NCI-H146 treated with DMSO at 0.1 percent for 48 hours (cell line): ENCODE measurements at regions not wholly inside any gene's neighbourhood (a gene's known extent, or its start where the extent isn't known, plus 50 kb on each side); places are given as distances from the start of the nearest gene placed in this dataset.

Experiments
- DNase-seq: peaks from one replicate; lab custom pipeline; 2025; ENCODE audit not compliant: unreplicated experiment; lab: John Stamatoyannopoulos, UW

GRCh38 chr9:108565651-108566378, 290.0 kb downstream of the ACTL7B start:
- DNase-seq, result peak; percentile 58

GRCh38 chr9:108562176-108562575, 293.6 kb downstream of the ACTL7B start:
- no peak for DNase-seq

- no peak for DNase-seq
Measured at GRCh38 chr9:108559432-108559831, 296.4 kb downstream of the ACTL7B start.

- no peak for DNase-seq
Measured at GRCh38 chr9:108554831-108555230, 301.0 kb downstream of the ACTL7B start.

GRCh38 chr9:108553111-108553635, 302.6 kb downstream of the ACTL7B start:
- DNase-seq, result peak; percentile 19

- no peak for DNase-seq
Measured at GRCh38 chr9:108552459-108553040, 303.2 kb downstream of the ACTL7B start.

GRCh38 chr9:108551030-108551841, 304.6 kb downstream of the ACTL7B start:
- no peak for DNase-seq

GRCh38 chr9:108550106-108550505, 305.7 kb downstream of the ACTL7B start:
- DNase-seq, result no peak

- DNase-seq, result no peak
Measured at GRCh38 chr9:108549184-108549583, 306.6 kb downstream of the ACTL7B start.

- DNase-seq, result no peak
Measured at GRCh38 chr9:108547411-108548135, 308.2 kb downstream of the ACTL7B start.

GRCh38 chr9:108546215-108546614, 309.6 kb downstream of the ACTL7B start:
- DNase-seq, result no peak

- DNase-seq, result no peak
Measured at GRCh38 chr9:108545436-108545835, 310.4 kb downstream of the ACTL7B start.

GRCh38 chr9:108544866-108545265, 310.9 kb downstream of the ACTL7B start:
- DNase-seq, result no peak

- peak; percentile 18 for DNase-seq
Measured at GRCh38 chr9:108543251-108543778, 312.5 kb downstream of the ACTL7B start.

GRCh38 chr9:108537756-108538155, 318.0 kb downstream of the ACTL7B start:
- no peak for DNase-seq

- DNase-seq, result no peak
Measured at GRCh38 chr9:108536836-108537601, 318.8 kb downstream of the ACTL7B start.

- no peak for DNase-seq
Measured at GRCh38 chr9:108535526-108535925, 320.3 kb downstream of the ACTL7B start.

GRCh38 chr9:108534741-108535140, 321.0 kb downstream of the ACTL7B start:
- DNase-seq, result no peak

GRCh38 chr9:108530141-108530540, 325.6 kb downstream of the ACTL7B start:
- DNase-seq, result no peak

GRCh38 chr9:108528231-108528630, 327.6 kb downstream of the ACTL7B start:
- no peak for DNase-seq
